H9 (cell line): ENCODE measurements at regions not wholly inside any gene's neighbourhood (a gene's known extent, or its start where the extent isn't known, plus 50 kb on each side); places are given as distances from the start of the nearest gene placed in this dataset.

Source experiments
- DNase-seq: peaks from one replicate; pipeline ENCODE4 v3.0.0-alpha.2; 2017
- H2AFZ ChIP-seq: one replicate; pipeline ENCODE4 v1.6.1; 2013; ENCODE audit warnings: mild to moderate bottlenecking, low read length, control low read depth, moderate library complexity
- H2AK5ac ChIP-seq: 2 replicates; pipeline ENCODE4 v1.6.1; 2013; ENCODE audit warnings: low read length, control low read depth, mixed read lengths; ENCODE audit not compliant: insufficient read length
- H2BK120ac ChIP-seq: one replicate; pipeline ENCODE4 v1.6.1; 2013; ENCODE audit warnings: low read depth, mild to moderate bottlenecking, low read length, control low read depth, inconsistent platforms; ENCODE audit not compliant: poor library complexity, severe bottlenecking
- H2BK12ac ChIP-seq: 2 replicates; pipeline ENCODE4 v1.6.1; 2013; ENCODE audit warnings: low read length, control low read depth, mixed read lengths, low read depth; ENCODE audit not compliant: insufficient read length
- H2BK15ac ChIP-seq: 2 replicates; pipeline ENCODE4 v1.6.1; 2013; ENCODE audit warnings: low read depth, low read length, control low read depth
- H2BK20ac ChIP-seq: one replicate; pipeline ENCODE4 v1.6.1; 2013; ENCODE audit warnings: low read depth, mild to moderate bottlenecking, low read length, control low read depth, inconsistent platforms; ENCODE audit not compliant: poor library complexity, severe bottlenecking
- H2BK5ac ChIP-seq: 2 replicates; pipeline ENCODE4 v1.6.1; 2013; ENCODE audit warnings: low read length, control low read depth, mixed read lengths; ENCODE audit not compliant: insufficient read length
- H3K14ac ChIP-seq: 2 replicates; pipeline ENCODE4 v1.6.1; 2013; ENCODE audit warnings: low read length, control low read depth; ENCODE audit not compliant: insufficient read depth
- H3K18ac ChIP-seq: 2 replicates; pipeline ENCODE4 v1.6.1; 2013; ENCODE audit warnings: low read depth, mild to moderate bottlenecking, mixed read lengths, low read length, control low read depth; ENCODE audit not compliant: insufficient read length
- H3K23ac ChIP-seq: 2 replicates; pipeline ENCODE4 v1.6.1; 2013; ENCODE audit warnings: low read length, control low read depth, mixed read lengths, low read depth; ENCODE audit not compliant: insufficient read length
- H3K23me2 ChIP-seq: 2 replicates; pipeline ENCODE4 v1.6.1; 2013; ENCODE audit warnings: low read depth, mild to moderate bottlenecking, mixed read lengths, low read length, control low read depth; ENCODE audit not compliant: insufficient read length, poor library complexity, severe bottlenecking
- H3K27ac ChIP-seq: 2 replicates; pipeline ENCODE4 v1.5.1; 2013; ENCODE audit warnings: low read length, control low read depth, mixed read lengths, low read depth; ENCODE audit not compliant: insufficient read length
- H3K27me3 ChIP-seq: 2 replicates; pipeline ENCODE4 v1.6.1; 2013; ENCODE audit warnings: low read length, control low read depth, inconsistent platforms; ENCODE audit not compliant: insufficient read depth
- H3K4ac ChIP-seq: 2 replicates; pipeline ENCODE4 v1.6.1; 2013; ENCODE audit warnings: low read depth, mild to moderate bottlenecking, control low read depth, inconsistent platforms, low read length, moderate library complexity
- H3K4me1 ChIP-seq: 2 replicates; pipeline ENCODE4 v1.6.1; 2013; ENCODE audit warnings: low read length, control low read depth, inconsistent platforms; ENCODE audit not compliant: insufficient read depth
- H3K4me2 ChIP-seq: 2 replicates; pipeline ENCODE4 v1.6.1; 2013; ENCODE audit warnings: low read length, control low read depth, mixed read lengths; ENCODE audit not compliant: insufficient read length, insufficient read depth
- H3K56ac ChIP-seq: 2 replicates; pipeline ENCODE4 v1.6.1; 2013; ENCODE audit warnings: low read depth, mild to moderate bottlenecking, mixed read lengths, low read length, control low read depth; ENCODE audit not compliant: insufficient read length
- H3K79me1 ChIP-seq: 2 replicates; pipeline ENCODE4 v1.6.1; 2013; ENCODE audit warnings: low read depth, mild to moderate bottlenecking, moderate library complexity, low read length, control low read depth, inconsistent platforms; ENCODE audit not compliant: insufficient read depth, poor library complexity, severe bottlenecking
- H3K79me2 ChIP-seq: 2 replicates; pipeline ENCODE4 v1.6.1; 2013; ENCODE audit warnings: low read length, control low read depth, inconsistent platforms; ENCODE audit not compliant: insufficient read depth
- H3K9ac ChIP-seq: 2 replicates; pipeline ENCODE4 v1.6.1; 2013; ENCODE audit warnings: low read length, control low read depth, mixed read lengths; ENCODE audit not compliant: insufficient read length; ENCODE audit errors: extremely low read depth
- H3K9me3 ChIP-seq: one replicate; pipeline ENCODE4 v1.6.1; 2013; ENCODE audit warnings: low read depth, low read length, inconsistent platforms; ENCODE audit not compliant: control insufficient read depth
- H3T11ph ChIP-seq: one replicate; pipeline ENCODE4 v1.6.1; 2013; ENCODE audit warnings: mild to moderate bottlenecking, low read length, control low read depth, inconsistent platforms
- H4K20me1 ChIP-seq: one replicate; pipeline ENCODE4 v1.6.1; 2013; ENCODE audit not compliant: control insufficient read depth, insufficient read length, insufficient read depth
- H4K5ac ChIP-seq: 2 replicates; pipeline ENCODE4 v1.6.1; 2013; ENCODE audit warnings: low read depth, mild to moderate bottlenecking, mixed read lengths, low read length, control low read depth; ENCODE audit not compliant: insufficient read length
- H4K8ac ChIP-seq: replicated peaks from 2 replicates; pipeline ENCODE4 v1.6.1; 2013; ENCODE audit warnings: low read length, control low read depth, mixed read lengths, low read depth; ENCODE audit not compliant: insufficient read length
- H4K91ac ChIP-seq: 2 replicates; pipeline ENCODE4 v1.6.1; 2013; ENCODE audit warnings: low read depth, mild to moderate bottlenecking, moderate library complexity, mixed read lengths, low read length, control low read depth; ENCODE audit not compliant: insufficient read length
- H3K27ac Mint-ChIP-seq, 3 experiments: 2 replicates in 2 of 3; 3 replicates in 1 of 3; pipeline ENCODE4 v1.8.0; 2020 to 2021; ENCODE audit warnings: mixed read lengths in 3 of 3, mild to moderate bottlenecking in 1 of 3, moderate library complexity in 1 of 3
- H3K27me3 Mint-ChIP-seq: 2 replicates; pipeline ENCODE4 v1.8.0; 2021; ENCODE audit warnings: low read depth, mild to moderate bottlenecking, moderate library complexity, mixed read lengths
- H3K36me3 Mint-ChIP-seq, 3 experiments: 2 replicates in 2 of 3; 3 replicates in 1 of 3; pipeline ENCODE4 v1.8.0; 2020 to 2021; ENCODE audit warnings: low read depth in 3 of 3, mixed read lengths in 3 of 3; ENCODE audit not compliant: insufficient read depth in 1 of 3
- H3K4me1 Mint-ChIP-seq, 2 experiments: 2 replicates each; pipeline ENCODE4 v1.8.0; 2020; ENCODE audit warnings: mixed read lengths in 2 of 2
- H3K4me3 Mint-ChIP-seq, 2 experiments: 2 replicates in 1 of 2; 3 replicates in 1 of 2; pipeline ENCODE4 v1.8.0; 2020 to 2021; ENCODE audit warnings: mild to moderate bottlenecking in 2 of 2, mixed read lengths in 2 of 2, moderate library complexity in 1 of 2
- H3K9me3 Mint-ChIP-seq, 2 experiments: 2 replicates in 1 of 2; 3 replicates in 1 of 2; pipeline ENCODE4 v1.8.0; 2020; ENCODE audit warnings: mild to moderate bottlenecking in 2 of 2, mixed read lengths in 2 of 2, moderate library complexity in 1 of 2
- WGBS: extraction: QIAGEN DNeasy Blood & Tissue Kit; methylation state at CpG from one replicate; pipeline ENCODE4 v1.1.7; 2013; ENCODE audit warnings: missing lambda C conversion rate, low lambda C conversion rate, mixed read lengths; ENCODE audit not compliant: insufficient read length; ENCODE audit errors: extremely low coverage; 5-methylcytosine and 5-hydroxymethylcytosine counted together
- TF ChIP-seq, protein P1 (sequence below): fragments of 200-600 bp; sonication (generic); conservative IDR thresholded peaks from 3 replicates; pipeline ENCODE4 v1.8.0; 2021; ENCODE audit warnings: antibody characterized with exemption, mild to moderate bottlenecking

DNA sequence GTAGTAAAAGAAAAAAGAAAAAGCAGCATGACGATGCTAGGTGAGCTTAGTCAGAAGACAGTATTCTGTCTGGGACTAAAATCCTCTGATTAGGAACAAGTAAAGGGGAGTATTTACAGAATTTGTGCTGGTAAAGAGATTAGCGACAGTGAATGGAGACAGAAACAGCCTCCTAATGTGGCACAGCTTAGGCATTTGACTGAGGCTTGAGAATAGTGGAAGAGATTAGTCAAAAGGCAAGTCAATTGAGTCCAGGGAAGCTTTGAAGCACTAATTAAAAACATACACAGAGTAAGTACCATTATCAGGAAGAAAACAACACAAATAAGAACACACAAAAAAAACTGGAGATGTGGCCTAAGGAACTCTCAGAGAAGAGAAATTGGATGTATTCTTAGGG lies 131.9 kb upstream of the CLEC14A start:
- Histone ChIP-seq H3K79me2 (no peaks in the 10 kb centered on the region), H2BK120ac (no peak overlapping the region), H4K91ac (no peak overlapping the region), H2AK5ac (no peak overlapping the region), H3K79me1 (no peaks in the 10 kb centered on the region), H3K56ac (no peak overlapping the region), H3K23ac (no peak overlapping the region), H3K27me3 (no peaks in the 10 kb centered on the region), H3K4ac (no peak overlapping the region), H3K4me2 (no peak overlapping the region), H2BK12ac (no peak overlapping the region), H3K4me1 (no peaks in the 10 kb centered on the region), H3K9me3 (no peaks in the 10 kb centered on the region), H4K20me1 (no peaks in the 10 kb centered on the region), H4K5ac (no peak overlapping the region), H3K27ac (no peak overlapping the region), H4K8ac (no peak overlapping the region), H3K23me2 (no peaks in the 10 kb centered on the region), H3K18ac (no peak overlapping the region), H3K14ac (no peak overlapping the region), H2BK20ac (no peak overlapping the region), H2BK5ac (no peak overlapping the region), H2AFZ (no peak overlapping the region), H2BK15ac (no peak overlapping the region), H3K9ac (no peak overlapping the region), H3T11ph (no peak overlapping the region)
- peaks cover 2% of the 10 kb centered on the region for H3K27me3 Mint-ChIP-seq
- H3K4me1 Mint-ChIP-seq = peaks cover 2 to 6% of the 10 kb centered on the region in 2 experiments; a peak in 2 of 4 replicates
- H3K4me3 Mint-ChIP-seq = no peak overlapping the region
- no peak overlapping the region for H3K27ac Mint-ChIP-seq
- WGBS = no CpG with 5 or more reads among the region's 2 CpGs
- no peak for DNase-seq
- no peaks in the 10 kb centered on the region for H3K36me3 Mint-ChIP-seq
- TF ChIP-seq, protein P1, sequence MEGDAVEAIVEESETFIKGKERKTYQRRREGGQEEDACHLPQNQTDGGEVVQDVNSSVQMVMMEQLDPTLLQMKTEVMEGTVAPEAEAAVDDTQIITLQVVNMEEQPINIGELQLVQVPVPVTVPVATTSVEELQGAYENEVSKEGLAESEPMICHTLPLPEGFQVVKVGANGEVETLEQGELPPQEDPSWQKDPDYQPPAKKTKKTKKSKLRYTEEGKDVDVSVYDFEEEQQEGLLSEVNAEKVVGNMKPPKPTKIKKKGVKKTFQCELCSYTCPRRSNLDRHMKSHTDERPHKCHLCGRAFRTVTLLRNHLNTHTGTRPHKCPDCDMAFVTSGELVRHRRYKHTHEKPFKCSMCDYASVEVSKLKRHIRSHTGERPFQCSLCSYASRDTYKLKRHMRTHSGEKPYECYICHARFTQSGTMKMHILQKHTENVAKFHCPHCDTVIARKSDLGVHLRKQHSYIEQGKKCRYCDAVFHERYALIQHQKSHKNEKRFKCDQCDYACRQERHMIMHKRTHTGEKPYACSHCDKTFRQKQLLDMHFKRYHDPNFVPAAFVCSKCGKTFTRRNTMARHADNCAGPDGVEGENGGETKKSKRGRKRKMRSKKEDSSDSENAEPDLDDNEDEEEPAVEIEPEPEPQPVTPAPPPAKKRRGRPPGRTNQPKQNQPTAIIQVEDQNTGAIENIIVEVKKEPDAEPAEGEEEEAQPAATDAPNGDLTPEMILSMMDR = no peak
- no peaks in the 10 kb centered on the region for H3K9me3 Mint-ChIP-seq
